SK-N-SH (cell line): ENCODE measurements at regions not wholly inside any gene's neighbourhood (a gene's known extent, or its start where the extent isn't known, plus 50 kb on each side); places are given as distances from the start of the nearest gene placed in this dataset.

Source experiments
- CTCF ChIA-PET: fragments of 300-600, 350-600 bp; formaldehyde crosslinking; extraction: SDS; loops from one replicate; lab custom pipeline; 2021; lab: Yijun Ruan, JAX
- POLR2A ChIA-PET: fragments of 350-600 bp; sonication (Branson Sonifier 250); formaldehyde crosslinking; extraction: SDS; loops from one replicate; lab custom pipeline; 2020; ENCODE audit warnings: antibody characterized with exemption, inconsistent platforms; lab: Yijun Ruan, JAX
- DNase-seq: peaks from one replicate; pipeline ENCODE4 v3.0.0; 2012
- H2AFZ ChIP-seq: fragments of 200-600 bp; sonication (generic); 2 replicates; pipeline ENCODE4 v1.8.1; 2016; ENCODE audit warnings: antibody characterized with exemption, mild to moderate bottlenecking, low read depth
- H3F3A ChIP-seq: fragments of 200-600 bp; sonication (generic); replicated peaks from 2 replicates; pipeline ENCODE3; 2016; ENCODE audit warnings: antibody characterized with exemption, mild to moderate bottlenecking; ENCODE audit not compliant: insufficient read depth
- H3K27ac ChIP-seq, 2 experiments: fragments of 200-500 bp in 1 of 2; fragments of 200-600 bp in 1 of 2; sonication (Bioruptor generic) in 1 of 2; sonication (generic), shearing (Covaris generic) in 1 of 2; 2 replicates each; pipeline versions ENCODE4 v1.5.1 to v1.6.1; 2014 to 2016; ENCODE audit warnings: low read depth in 2 of 2, inconsistent platforms in 1 of 2, low read length in 1 of 2, mild to moderate bottlenecking in 1 of 2, mixed read lengths in 1 of 2
- H3K27me3 ChIP-seq: fragments of 200-600 bp; sonication (generic), shearing (Covaris generic); 2 replicates; pipeline ENCODE4 v1.6.1; 2016; ENCODE audit warnings: mixed run types; ENCODE audit not compliant: insufficient read depth
- H3K36me3 ChIP-seq, 2 experiments: fragments of 200-500 bp in 1 of 2; fragments of 200-600 bp in 1 of 2; sonication (Bioruptor generic) in 1 of 2; sonication (generic) in 1 of 2; replicated peaks in 1 of 2; 2 replicates each; pipeline versions ENCODE3 to v1.5.1; 2014 to 2016; ENCODE audit warnings: low read length in 1 of 2, mild to moderate bottlenecking in 1 of 2; ENCODE audit not compliant: insufficient read depth in 2 of 2, control insufficient read depth in 1 of 2
- H3K4me1 ChIP-seq, 2 experiments: fragments of 200-500 bp in 1 of 2; fragments of 200-600 bp in 1 of 2; sonication (Bioruptor generic) in 1 of 2; sonication (generic), shearing (Covaris generic) in 1 of 2; 2 replicates each; pipeline versions ENCODE4 v1.5.1 to v1.6.1; 2014 to 2016; ENCODE audit warnings: low read depth in 1 of 2, low read length in 1 of 2, mixed run types in 1 of 2; ENCODE audit not compliant: insufficient read depth in 2 of 2, control insufficient read depth in 1 of 2
- H3K4me2 ChIP-seq: fragments of 200-600 bp; sonication (generic), shearing (Covaris generic); 2 replicates; pipeline ENCODE4 v1.6.1; 2017; ENCODE audit warnings: mixed run types
- H3K4me3 ChIP-seq, 2 experiments: fragments of 200-500 bp in 1 of 2; fragments of 200-600 bp in 1 of 2; sonication (Bioruptor generic) in 1 of 2; sonication (generic), shearing (Covaris generic) in 1 of 2; 2 replicates each; pipeline versions ENCODE4 v1.5.1 to v1.8.1; 2014 to 2016; ENCODE audit warnings: low read depth in 2 of 2, inconsistent platforms in 1 of 2, low read length in 1 of 2, mild to moderate bottlenecking in 1 of 2, mixed read lengths in 1 of 2, moderate library complexity in 1 of 2
- H3K79me2 ChIP-seq: fragments of 200-600 bp; sonication (generic); 2 replicates; pipeline ENCODE4 v1.8.1; 2017; ENCODE audit warnings: mild to moderate bottlenecking; ENCODE audit not compliant: insufficient read depth
- H3K9ac ChIP-seq: fragments of 200-600 bp; sonication (generic); 2 replicates; pipeline ENCODE4 v1.6.1; 2017; ENCODE audit warnings: mixed run types
- H3K9me2 ChIP-seq: fragments of 200-600 bp; sonication (generic); 2 replicates; pipeline ENCODE4 v1.6.1; 2017; ENCODE audit warnings: mixed run types
- H3K9me3 ChIP-seq: fragments of 200-600 bp; sonication (generic); 2 replicates; pipeline ENCODE4 v1.6.1; 2017; ENCODE audit warnings: mixed run types, mild to moderate bottlenecking, moderate library complexity
- H4K20me1 ChIP-seq: fragments of 200-600 bp; sonication (generic); 2 replicates; pipeline ENCODE4 v1.6.1; 2017; ENCODE audit warnings: mild to moderate bottlenecking, mixed run types; ENCODE audit not compliant: insufficient read depth
- CHD2 ChIP-seq: fragments of 150-350 bp; IDR thresholded peaks from 2 replicates; pipeline ENCODE4 v1.6.1; 2018; ENCODE audit warnings: low read length; ENCODE audit not compliant: partially characterized antibody
- ELF1 ChIP-seq: IDR thresholded peaks from 2 replicates; pipeline ENCODE4 v1.4.0; 2012
- EP300 ChIP-seq, 2 experiments: IDR thresholded peaks; 2 replicates each; pipeline versions ENCODE4 v1.4.0 to v1.6.1; 2012; ENCODE audit warnings: borderline replicate concordance in 1 of 2, low read depth in 1 of 2, low read length in 1 of 2
- EZH2phosphoT487 ChIP-seq: fragments of 200-600 bp; sonication (generic); IDR thresholded peaks from 2 replicates; pipeline ENCODE4 v1.6.1; 2017; ENCODE audit warnings: low read depth, mixed run types, mild to moderate bottlenecking, antibody characterized with exemption, moderate library complexity, borderline replicate concordance
- FOSL2 ChIP-seq: IDR thresholded peaks from 2 replicates; pipeline ENCODE4 v1.4.0; 2012; ENCODE audit warnings: low read depth, mild to moderate bottlenecking, moderate library complexity, borderline replicate concordance
- FOXJ3 ChIP-seq: sonication (generic); formaldehyde crosslinking; IDR thresholded peaks from 2 replicates; pipeline ENCODE4 v1.5.1; 2020; ENCODE audit warnings: mild to moderate bottlenecking, missing genetic modification reagents
- MXI1 ChIP-seq: IDR thresholded peaks from 2 replicates; pipeline ENCODE4 v1.6.1; 2012; ENCODE audit warnings: mild to moderate bottlenecking, low read depth, low read length, improper control_type of control experiment
- NRF1 ChIP-seq: IDR thresholded peaks from 2 replicates; pipeline ENCODE4 v1.6.1; 2012; ENCODE audit warnings: low read depth, mild to moderate bottlenecking, low read length
- RAD21 ChIP-seq: IDR thresholded peaks from 2 replicates; pipeline ENCODE4 v1.6.1; 2012; ENCODE audit warnings: mild to moderate bottlenecking, low read length
- RCOR1 ChIP-seq: fragments of 150-350 bp; IDR thresholded peaks from 2 replicates; pipeline ENCODE4 v1.6.1; 2017; ENCODE audit warnings: antibody characterized with exemption, low read length
- RXRA ChIP-seq: IDR thresholded peaks from 2 replicates; pipeline ENCODE4 v1.4.0; 2012; ENCODE audit warnings: low read depth, mild to moderate bottlenecking, borderline replicate concordance
- SIN3A ChIP-seq: IDR thresholded peaks from 2 replicates; pipeline ENCODE4 v1.6.1; 2012; ENCODE audit warnings: low read depth, mild to moderate bottlenecking, low read length, moderate library complexity, borderline replicate concordance
- SMC3 ChIP-seq: IDR thresholded peaks from 2 replicates; pipeline ENCODE4 v1.6.1; 2012; ENCODE audit warnings: low read depth, low read length, improper control_type of control experiment
- TCF12 ChIP-seq: IDR thresholded peaks from 2 replicates; pipeline ENCODE4 v1.4.0; 2012
- USF2 ChIP-seq: fragments of 150-350 bp; IDR thresholded peaks from 2 replicates; pipeline ENCODE4 v1.6.1; 2017; ENCODE audit warnings: antibody characterized with exemption, low read length, low read depth, borderline replicate concordance
- YY1 ChIP-seq: IDR thresholded peaks from 2 replicates; pipeline ENCODE4 v1.4.0; 2012; ENCODE audit warnings: low read depth, mild to moderate bottlenecking
- WGBS: methylation state at CpG from one replicate; pipeline ENCODE4 v1.1.6; 2017; ENCODE audit warnings: low lambda C conversion rate; 5-methylcytosine and 5-hydroxymethylcytosine counted together
- TF ChIP-seq, protein P1 (sequence below): IDR thresholded peaks from 2 replicates; pipeline ENCODE4 v1.4.0; 2012; ENCODE audit warnings: low read depth, borderline replicate concordance
- TF ChIP-seq, protein P2 (sequence below): IDR thresholded peaks from 2 replicates; pipeline ENCODE4 v1.4.0; 2012; ENCODE audit warnings: low read depth, borderline replicate concordance

DNA sequence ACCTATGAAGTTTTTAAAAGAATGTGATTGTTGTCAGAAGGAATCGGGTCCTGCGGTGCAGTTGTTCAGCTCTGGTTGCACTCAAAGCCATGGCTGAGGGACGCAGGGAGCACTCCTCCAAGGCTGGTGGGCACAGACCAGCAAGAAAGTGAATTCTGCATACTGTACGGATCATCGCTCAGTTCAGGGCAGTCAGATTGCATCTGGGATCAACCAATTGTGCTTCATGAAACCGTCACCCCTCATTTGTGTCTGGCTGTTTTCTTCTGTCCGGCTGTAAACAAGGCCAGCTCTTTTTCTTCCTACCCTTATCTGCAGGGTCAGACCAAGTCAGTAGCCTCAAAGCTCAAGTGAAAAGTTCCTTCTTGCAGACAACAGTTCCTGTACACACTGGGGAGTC lies 478.3 kb downstream of the TFAP2A start:
- Histone ChIP-seq H2AFZ (no peak overlapping the region), H3K9me2 (no peaks in the 10 kb centered on the region), H3K4me1 (no peaks in the 10 kb centered on the region), H3K27me3 (peaks cover 17% of the 10 kb centered on the region; the same call in 1 of the 2 replicates), H3K79me2 (no peaks in the 10 kb centered on the region), H3K36me3 (no peaks in the 10 kb centered on the region), H3K4me3 (no peak overlapping the region), H3K9me3 (no peaks in the 10 kb centered on the region), H3K4me2 (no peak overlapping the region), H3F3A (no peaks in the 10 kb centered on the region), H4K20me1 (no peaks in the 10 kb centered on the region), H3K9ac (no peak overlapping the region), H3K27ac (no peak overlapping the region)
- POLR2A ChIA-PET, result no interaction called here
- CTCF ChIA-PET, result interaction anchor here (0.6 kb wide), 1 partner anchor 39 kb away, joined by 4 read pairs; no protein-coding TSS in a partner anchor
- no peak for TF ChIP-seq EP300 (IDR thresholded peaks at IDR 0.05; ENCODE audit: borderline replicate concordance in 1 of 2, low read depth in 1 of 2, low read length in 1 of 2)
- TF ChIP-seq SMC3, result no peak
- TF ChIP-seq RXRA, result no peak
- TF ChIP-seq MXI1, result no peak
- TF ChIP-seq USF2, result no peak
- no peak for TF ChIP-seq FOXJ3 (CRISPR knock-in tag)
- TF ChIP-seq SIN3A, result no peak
- no peak for TF ChIP-seq CHD2
- TF ChIP-seq YY1, result no peak
- TF ChIP-seq, protein P1, sequence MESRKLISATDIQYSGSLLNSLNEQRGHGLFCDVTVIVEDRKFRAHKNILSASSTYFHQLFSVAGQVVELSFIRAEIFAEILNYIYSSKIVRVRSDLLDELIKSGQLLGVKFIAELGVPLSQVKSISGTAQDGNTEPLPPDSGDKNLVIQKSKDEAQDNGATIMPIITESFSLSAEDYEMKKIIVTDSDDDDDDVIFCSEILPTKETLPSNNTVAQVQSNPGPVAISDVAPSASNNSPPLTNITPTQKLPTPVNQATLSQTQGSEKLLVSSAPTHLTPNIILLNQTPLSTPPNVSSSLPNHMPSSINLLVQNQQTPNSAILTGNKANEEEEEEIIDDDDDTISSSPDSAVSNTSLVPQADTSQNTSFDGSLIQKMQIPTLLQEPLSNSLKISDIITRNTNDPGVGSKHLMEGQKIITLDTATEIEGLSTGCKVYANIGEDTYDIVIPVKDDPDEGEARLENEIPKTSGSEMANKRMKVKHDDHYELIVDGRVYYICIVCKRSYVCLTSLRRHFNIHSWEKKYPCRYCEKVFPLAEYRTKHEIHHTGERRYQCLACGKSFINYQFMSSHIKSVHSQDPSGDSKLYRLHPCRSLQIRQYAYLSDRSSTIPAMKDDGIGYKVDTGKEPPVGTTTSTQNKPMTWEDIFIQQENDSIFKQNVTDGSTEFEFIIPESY, result no peak
- no peak for TF ChIP-seq EZH2phosphoT487
- TF ChIP-seq RAD21, result no peak
- TF ChIP-seq NRF1, result no peak
- TF ChIP-seq, protein P2, sequence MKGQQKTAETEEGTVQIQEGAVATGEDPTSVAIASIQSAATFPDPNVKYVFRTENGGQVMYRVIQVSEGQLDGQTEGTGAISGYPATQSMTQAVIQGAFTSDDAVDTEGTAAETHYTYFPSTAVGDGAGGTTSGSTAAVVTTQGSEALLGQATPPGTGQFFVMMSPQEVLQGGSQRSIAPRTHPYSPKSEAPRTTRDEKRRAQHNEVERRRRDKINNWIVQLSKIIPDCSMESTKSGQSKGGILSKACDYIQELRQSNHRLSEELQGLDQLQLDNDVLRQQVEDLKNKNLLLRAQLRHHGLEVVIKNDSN, result no peak
- no peak for TF ChIP-seq RCOR1
- no peak for TF ChIP-seq TCF12
- TF ChIP-seq ELF1, result no peak
- no peak for TF ChIP-seq FOSL2
- WGBS, result 30% methylated on average over 7 of the region's 7 CpGs
- DNase-seq, result no peak
